Fibroblast of the aortic adventitia (primary cell): ENCODE measurements at regions not wholly inside any gene's neighbourhood (a gene's known extent, or its start where the extent isn't known, plus 50 kb on each side); places are given as distances from the start of the nearest gene placed in this dataset.
A peak's percentile ranks its signal among the peaks of the same experiment; 100 is the strongest.

Experiments
- DNase-seq: peaks from one replicate; pipeline ENCODE4 v3.0.0-alpha.2; 2010; ENCODE audit warnings: low read depth
- H3K4me3 ChIP-seq: 2 replicates; pipeline ENCODE4 v1.5.1; 2011; ENCODE audit warnings: low read depth, mild to moderate bottlenecking, control low read depth, low read length, moderate library complexity
- CTCF ChIP-seq: IDR thresholded peaks from 2 replicates; pipeline ENCODE4 v1.5.1; 2011; ENCODE audit warnings: mild to moderate bottlenecking, low read length, control low read depth, inconsistent platforms; ENCODE audit not compliant: insufficient read depth

- peak; percentile 84 for DNase-seq
- H3K4me3 ChIP-seq = no peak overlapping the region
- TF ChIP-seq CTCF = no peak
These were observed 318.8 kb downstream of the RND3 start for GRCh38 chr2:150168595-150169236.

DNA sequence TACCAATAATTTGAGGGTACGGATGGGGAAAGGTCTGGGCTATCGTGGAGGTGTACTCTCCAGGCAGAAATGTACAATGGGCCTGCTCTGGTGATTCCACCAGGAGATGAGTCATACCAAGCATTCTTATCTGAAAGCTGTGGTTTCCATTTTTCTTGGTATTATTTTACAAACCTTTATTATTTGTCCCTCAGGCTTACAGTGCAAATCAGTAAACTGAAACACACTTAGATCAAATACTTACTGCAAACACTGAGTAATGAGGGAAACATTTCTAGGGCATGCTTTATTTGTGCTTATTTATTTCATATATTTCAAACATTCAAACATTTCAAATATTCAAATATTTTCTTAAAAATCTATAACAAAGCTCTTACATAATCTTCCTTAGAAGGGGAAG, 319.8 kb downstream of the RND3 start:
- no peak for TF ChIP-seq CTCF
- no peak overlapping the region for H3K4me3 ChIP-seq
- DNase-seq = peak; percentile 74

GRCh38 chr2:150166313-150167051, 321.0 kb downstream of the RND3 start:
- H3K4me3 ChIP-seq = no peak overlapping the region
- no peak for TF ChIP-seq CTCF
- DNase-seq = no peak

- DNase-seq = peak; percentile 64
- no peak overlapping the region for H3K4me3 ChIP-seq
- no peak for TF ChIP-seq CTCF
These were observed 321.5 kb downstream of the RND3 start for GRCh38 chr2:150165988-150166312.

- DNase-seq = peak; percentile 46
- no peak overlapping the region for H3K4me3 ChIP-seq
- TF ChIP-seq CTCF = no peak
These were observed 322.0 kb downstream of the RND3 start for GRCh38 chr2:150165442-150165841.

DNA sequence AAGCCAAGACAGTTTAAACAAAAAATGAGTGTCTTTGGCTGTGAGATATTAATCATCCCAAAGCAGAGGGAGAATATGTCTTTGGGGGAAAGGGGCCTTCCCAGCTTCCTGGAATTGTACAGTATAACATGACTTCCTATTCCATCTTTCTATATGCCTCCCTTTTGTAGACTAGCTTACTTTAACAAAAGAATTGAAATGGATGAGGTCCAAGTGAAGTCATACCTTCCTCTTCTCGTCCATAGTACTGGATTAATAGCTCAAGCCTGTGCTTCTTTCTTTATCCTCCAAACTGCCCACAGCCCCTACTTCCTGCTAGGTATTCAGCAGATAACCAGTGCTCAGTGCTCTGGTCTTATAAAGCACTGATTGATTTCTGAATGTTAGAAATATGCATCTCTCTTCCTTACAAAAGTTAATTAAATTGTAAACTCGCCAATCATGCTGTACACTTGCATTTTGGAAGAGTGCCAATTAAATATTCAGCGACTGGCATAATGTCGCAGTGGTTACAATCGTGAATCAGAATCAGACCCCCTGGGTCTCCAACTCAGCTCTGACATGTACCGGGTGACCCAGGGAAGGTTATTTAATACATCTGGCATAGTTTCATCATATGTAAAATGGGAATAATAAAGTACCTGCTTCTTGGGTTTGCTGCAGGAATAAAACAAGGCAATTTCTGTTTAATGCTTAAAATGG, 325.1 kb downstream of the RND3 start:
- DNase-seq = no peak
- TF ChIP-seq CTCF = no peak
- H3K4me3 ChIP-seq = no peak overlapping the region
